Frontal cortex (tissue), 3 donors: ENCODE measurements at regions not wholly inside any gene's neighbourhood (a gene's known extent, or its start where the extent isn't known, plus 50 kb on each side); places are given as distances from the start of the nearest gene placed in this dataset.
A peak's percentile ranks its signal among the peaks of the same experiment; 100 is the strongest.
"Not testable (repeated sequence)": the region's sequence is repeated elsewhere in the genome, so short reads cannot be mapped to it uniquely, and the experiment has no call there.

Experiments
- DNase-seq, 2 donors: peaks; one replicate each; pipeline ENCODE4 v3.0.0; 2012; ENCODE audit warnings: low spot score in 2 of 2
- FAIRE-seq: peaks from 2 replicates; lab custom pipeline; 2012; peaks lifted over from hg19 to GRCh38; lab: Jason Lieb, UNC
- donor health status: control.
- donor health status: control.
- donor health status: control.

GRCh38 chr4:28464823-28465222, 1604.2 kb downstream of the STIM2 start:
- no peak for DNase-seq
- peak; percentile 99 for FAIRE-seq

DNA sequence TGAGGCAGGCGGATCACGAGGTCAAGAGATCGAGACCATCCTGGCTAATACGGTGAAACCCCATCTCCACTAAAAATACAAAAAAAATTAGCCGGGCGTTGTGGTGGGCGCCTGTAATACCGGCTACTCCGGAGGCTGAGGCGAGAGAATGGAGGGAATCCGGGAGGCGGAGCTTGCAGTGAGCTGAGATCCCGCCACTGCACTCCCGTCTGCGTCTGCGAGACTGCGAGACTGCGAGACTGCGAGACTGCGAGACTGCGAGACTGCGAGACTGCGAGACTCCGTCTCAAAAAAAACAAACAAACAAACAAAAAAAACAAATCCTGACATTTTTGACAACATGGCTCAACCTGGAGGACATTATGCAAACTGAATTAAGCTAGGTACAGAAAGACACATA, 1606.2 kb downstream of the STIM2 start:
- DNase-seq, FAIRE-seq: not testable (repeated sequence)

- DNase-seq: no peak
- no peak for FAIRE-seq
Measured at GRCh38 chr4:28469387-28469786, 1608.7 kb downstream of the STIM2 start.

DNA sequence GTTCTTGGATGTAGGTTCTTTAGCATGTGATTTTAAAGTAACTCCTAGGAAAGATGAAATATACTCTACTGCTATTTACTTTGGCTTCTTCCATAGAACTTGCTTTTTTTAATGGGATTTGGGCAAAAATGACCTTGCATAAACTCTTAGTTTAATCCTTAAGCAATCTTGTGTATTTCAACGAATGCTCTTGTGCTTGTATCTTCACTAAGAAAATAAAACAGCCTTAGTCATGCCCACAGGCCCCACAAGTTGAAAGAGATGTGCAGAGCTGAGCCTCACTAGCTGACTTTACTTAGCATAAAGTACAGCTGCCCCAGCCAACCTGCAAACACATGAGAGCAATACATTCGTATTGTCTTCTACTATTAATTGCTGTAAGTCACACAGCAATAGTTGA, 1609.2 kb downstream of the STIM2 start:
- DNase-seq: no peak
- no peak for FAIRE-seq

GRCh38 chr4:28475381-28475780, 1614.7 kb downstream of the STIM2 start:
- DNase-seq (no peak), FAIRE-seq (no peak)

DNA sequence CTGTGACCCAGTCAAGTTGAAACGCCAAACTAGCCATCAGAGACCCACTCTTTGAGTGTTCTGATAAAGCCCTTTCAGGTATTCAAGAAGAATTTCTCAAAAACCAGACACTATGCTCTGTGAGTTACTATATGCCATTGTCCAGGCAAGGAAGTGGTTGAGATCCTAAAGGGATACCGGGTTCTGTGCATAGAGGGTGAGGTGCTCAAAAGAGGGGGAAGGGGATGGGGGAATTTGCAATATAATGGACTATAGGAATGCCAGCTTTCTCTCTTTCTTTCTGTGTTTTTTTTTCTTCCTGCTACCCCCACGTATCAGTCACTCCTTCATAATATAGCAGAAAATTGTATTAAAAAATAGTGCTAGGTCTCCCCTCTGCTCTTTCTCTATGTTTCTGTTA, 1619.0 kb downstream of the STIM2 start:
- FAIRE-seq: no peak
- DNase-seq: no peak

DNA sequence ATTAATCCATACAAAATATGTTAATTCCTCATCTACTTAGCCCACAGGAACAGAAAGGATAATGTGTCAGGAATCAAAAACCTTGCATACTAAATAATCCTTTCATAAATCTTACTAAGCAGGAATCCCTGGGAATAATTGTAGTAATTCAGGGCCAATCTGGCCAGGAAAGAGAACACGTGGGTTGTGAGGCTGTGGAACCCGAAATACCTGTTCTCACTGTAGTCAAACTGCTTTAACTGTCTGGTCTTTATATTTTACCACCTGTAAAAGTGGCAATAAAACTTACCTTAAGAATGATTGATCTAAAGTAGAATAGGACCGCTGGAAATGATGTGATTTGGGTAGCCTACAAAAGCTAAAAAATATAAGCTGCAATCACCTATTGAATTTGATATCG, 1620.9 kb downstream of the STIM2 start:
- DNase-seq (no peak), FAIRE-seq (no peak)

- DNase-seq (no peak), FAIRE-seq (no peak)
Measured at GRCh38 chr4:28482580-28483270, 1622.1 kb downstream of the STIM2 start.

DNA sequence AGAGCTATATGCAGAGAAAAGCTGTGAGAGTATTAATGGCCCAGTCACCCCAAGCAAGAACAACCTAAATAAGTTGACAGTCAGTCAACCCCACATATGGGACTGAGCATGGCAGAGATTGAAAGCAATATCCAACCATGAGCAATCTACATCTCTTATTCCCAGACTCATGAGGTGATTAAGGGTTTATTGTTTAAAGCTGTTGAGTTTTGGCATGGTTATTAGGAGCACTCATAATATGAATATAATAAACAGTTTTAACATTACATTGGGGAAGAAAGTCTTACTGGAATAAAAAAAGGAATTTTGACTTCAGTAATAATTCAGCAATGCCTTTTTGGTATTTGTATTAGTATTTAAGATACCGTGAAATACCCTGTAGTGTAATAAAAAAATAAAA, 1627.4 kb downstream of the STIM2 start:
- no peak for DNase-seq
- no peak for FAIRE-seq

GRCh38 chr4:28490669-28491068, 1630.0 kb downstream of the STIM2 start:
- no peak for FAIRE-seq

GRCh38 chr4:28505064-28505463, 1644.4 kb downstream of the STIM2 start:
- DNase-seq (no peak), FAIRE-seq (no peak)

More at GRCh38 chr4:28490669-28491068, 1630.0 kb downstream of the STIM2 start:
- DNase-seq: no peak

DNA sequence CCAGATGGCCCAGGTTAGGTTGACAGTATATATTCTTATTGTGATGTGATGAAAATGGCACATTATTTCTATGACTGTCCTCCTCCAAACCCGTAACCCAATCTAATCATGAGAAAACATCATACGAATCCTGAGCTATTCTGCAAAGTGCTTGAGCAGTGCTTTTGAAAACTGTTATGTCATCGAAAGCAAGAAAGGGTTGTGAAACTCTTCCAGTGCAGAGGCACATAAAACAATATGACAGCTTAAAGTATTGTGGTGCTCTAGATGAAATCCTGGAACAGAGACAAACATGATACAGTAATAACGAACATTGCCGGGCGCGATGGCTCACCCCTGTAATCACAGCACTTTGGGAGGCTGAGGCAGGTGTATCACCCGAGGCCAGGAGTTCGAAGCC, 1648.0 kb downstream of the STIM2 start:
- no peak for FAIRE-seq
- no peak for DNase-seq

DNA sequence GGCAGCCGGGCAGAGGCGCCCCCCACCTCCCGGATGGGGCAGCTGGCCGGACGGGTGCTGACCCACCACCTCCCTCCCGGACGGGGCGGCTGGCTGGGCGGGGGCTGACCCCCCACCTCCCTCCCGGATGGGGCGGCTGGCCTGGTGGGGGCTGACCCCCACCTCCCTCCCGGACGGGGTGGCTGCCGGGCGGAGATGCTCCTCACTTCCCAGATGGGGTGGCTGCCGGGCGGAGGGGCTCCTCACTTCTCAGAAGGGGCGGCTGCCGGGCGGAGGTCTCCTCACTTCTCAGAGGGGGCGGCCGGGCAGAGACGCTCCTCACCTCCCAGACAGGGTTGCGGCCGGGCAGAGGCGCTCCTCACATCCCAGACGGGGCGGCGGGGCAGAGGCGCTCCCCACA, 1654.1 kb downstream of the STIM2 start:
- not testable (repeated sequence) for DNase-seq, FAIRE-seq

DNA sequence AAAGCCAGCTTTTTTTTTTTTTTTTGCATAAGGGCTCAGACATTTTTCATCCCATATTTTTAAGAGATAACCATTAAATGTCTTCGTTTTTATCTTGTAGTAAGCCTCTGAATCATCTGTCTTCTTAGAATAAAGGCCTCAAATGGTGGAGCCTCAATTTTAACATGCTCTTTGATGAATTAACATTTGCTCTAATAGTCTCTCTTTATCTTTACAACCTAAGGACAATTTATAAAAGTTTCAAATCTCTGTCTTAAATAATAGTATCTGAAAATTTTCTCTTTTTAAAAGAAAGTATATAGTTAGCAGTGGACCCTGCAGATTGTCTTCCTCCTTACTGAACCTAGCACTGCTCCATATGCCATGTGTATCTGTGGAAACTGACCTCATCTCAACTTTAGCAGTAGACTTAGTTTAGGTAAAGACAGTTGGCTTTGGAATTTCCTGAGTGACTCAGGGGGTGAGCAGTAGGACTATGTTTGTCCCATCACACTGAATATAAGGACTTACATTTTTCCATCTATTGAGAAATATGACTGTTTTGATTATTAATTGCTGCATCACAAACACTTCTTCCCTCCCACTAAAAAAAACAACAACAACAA, 1658.0 kb downstream of the STIM2 start:
- DNase-seq (no peak), FAIRE-seq (no peak)

DNA sequence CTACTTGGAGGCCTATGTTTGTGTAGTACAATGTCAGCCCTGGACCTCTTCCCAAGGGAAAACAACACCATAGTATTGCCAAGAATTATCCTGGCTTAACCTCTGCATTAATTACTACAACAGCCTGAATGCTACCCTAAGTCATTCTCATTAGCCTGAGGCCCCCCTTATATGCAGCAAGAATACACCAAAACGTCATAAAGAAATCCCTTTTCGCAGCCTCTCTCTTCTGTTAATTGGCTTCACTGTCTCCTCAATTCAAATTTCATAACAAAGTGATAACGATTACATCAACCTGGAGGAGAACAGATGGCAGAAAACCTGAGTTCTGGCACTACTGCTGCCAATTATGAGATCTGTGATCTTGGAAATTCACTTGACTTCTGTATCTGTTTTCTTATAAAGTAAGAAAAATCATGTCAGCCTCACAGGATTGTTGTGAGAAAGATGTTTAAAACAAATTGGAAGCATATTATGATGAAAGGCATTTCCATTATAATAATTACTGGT, 1663.1 kb downstream of the STIM2 start:
- DNase-seq: no peak
- no peak for FAIRE-seq

- DNase-seq (no peak), FAIRE-seq (no peak)
Measured at GRCh38 chr4:28536124-28536523, 1675.5 kb downstream of the STIM2 start.

DNA sequence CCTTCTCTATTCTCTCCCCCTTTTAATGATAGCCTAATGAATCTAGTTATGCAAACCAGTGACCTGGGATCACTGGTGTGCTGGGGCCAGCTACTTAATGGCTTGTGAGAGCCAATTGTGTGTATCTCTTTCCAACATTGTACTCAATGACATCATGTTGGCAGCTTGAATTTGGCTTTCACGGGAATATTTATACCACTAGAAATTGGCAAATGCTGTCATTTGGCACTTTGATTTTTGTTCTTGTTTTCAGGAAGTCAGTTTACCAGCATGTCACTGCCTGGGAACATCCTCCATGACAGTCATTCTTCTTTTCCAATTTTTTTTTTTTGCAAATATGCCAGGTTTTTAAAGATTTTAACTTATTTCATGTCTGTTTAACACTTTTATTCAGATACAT, 1685.3 kb downstream of the STIM2 start:
- DNase-seq: no peak
- FAIRE-seq: no peak

DNA sequence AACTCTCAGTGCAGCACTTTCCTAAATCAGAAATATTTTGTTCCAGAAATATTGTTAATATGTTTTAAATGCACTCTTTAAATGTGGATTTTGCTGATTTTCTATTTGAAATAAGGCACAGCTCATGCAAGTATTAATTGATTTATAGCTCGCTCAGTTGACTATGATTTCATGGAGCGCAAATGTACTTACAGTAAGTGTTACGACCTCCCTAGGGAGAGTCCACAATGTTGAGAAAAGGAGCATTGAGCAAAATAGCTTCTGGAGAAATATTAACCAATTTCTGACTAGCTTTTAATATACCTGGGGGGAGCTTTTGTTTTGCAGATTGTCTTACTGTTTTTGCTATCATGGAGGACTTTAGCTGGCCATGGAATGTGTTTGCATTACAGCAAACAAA, 1687.5 kb downstream of the STIM2 start:
- FAIRE-seq (no peak), DNase-seq (no peak)

DNA sequence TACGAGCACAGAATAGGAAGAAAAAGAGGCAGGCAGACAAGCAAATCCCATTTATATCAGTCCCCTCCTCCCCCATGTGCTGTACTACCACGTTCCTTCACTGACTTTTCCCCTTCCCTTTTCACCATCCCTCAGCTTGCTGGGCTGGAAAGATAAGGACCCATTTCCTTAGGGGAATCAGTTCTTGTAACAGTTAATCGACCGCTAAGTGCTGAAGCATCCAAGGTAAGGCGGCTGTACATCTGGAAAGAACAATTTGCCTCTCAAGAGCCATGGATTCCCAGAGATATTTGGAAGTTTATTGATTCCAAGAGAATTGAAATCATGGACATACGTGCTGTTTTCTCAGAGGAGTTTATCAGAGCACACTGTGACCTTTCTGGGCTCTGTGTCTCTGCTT, 1688.0 kb downstream of the STIM2 start:
- no peak for FAIRE-seq
- DNase-seq: no peak

- DNase-seq: no peak
- FAIRE-seq: no peak
Measured at GRCh38 chr4:28555866-28556265, 1695.2 kb downstream of the STIM2 start.

DNA sequence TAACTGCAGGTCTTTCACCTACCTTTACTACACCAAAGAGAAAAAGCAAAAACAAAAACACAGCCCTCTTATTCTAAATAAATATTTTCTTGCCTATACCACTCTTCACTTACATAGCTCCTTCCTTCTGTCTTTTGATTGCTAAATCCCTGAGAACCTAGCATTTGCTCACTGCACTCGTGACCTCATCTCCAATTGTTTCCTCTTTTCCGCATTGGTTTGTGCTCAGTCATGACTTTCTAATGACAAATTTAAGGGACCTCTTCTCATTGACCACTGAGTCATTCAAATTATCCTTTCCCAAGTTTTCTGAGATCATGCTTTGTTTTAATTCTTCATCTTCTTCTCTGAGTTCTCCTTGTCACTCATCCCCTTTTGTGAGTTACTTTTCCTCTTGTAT, 1697.1 kb downstream of the STIM2 start:
- FAIRE-seq: no peak
- no peak for DNase-seq

DNA sequence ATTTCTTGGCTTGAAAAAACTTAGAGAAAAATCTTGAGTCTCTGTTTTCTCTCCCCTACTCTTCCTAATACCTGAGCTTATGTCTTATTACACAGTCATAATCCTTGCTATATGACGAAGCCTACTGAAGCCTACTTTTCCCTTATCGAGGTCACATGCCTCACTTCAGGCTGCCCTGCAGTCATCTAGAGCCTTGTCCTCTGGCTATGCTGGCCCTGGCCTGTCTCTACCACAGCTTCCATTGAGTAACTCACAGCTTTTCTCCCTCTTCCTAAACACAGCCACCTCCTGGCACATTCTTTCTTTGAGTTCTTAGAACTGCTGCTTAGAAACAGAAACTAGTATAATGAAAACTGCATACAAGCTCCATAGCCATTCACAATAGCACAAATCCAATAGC, 1698.3 kb downstream of the STIM2 start:
- no peak for FAIRE-seq
- no peak for DNase-seq
